Mesenchymal stem cell (in vitro differentiated cells and primary cell): ENCODE measurements at regions not wholly inside any gene's neighbourhood (a gene's known extent, or its start where the extent isn't known, plus 50 kb on each side); places are given as distances from the start of the nearest gene placed in this dataset.

ENCODE experiments used
- DNase-seq: peaks from one replicate; pipeline ENCODE4 v3.0.0-alpha.2; 2013
- H2AFZ ChIP-seq: one replicate; pipeline ENCODE4 v1.6.1; 2013; ENCODE audit warnings: low read depth, mild to moderate bottlenecking, control low read depth, inconsistent platforms, low read length, moderate library complexity
- H2AK5ac ChIP-seq: 2 replicates; pipeline ENCODE4 v1.6.1; 2013; ENCODE audit warnings: low read length, moderate library complexity, mild to moderate bottlenecking, inconsistent platforms; ENCODE audit not compliant: severe bottlenecking
- H2BK120ac ChIP-seq: one replicate; pipeline ENCODE4 v1.6.1; 2013; ENCODE audit warnings: low read depth, mild to moderate bottlenecking, inconsistent platforms, low read length, moderate library complexity
- H2BK12ac ChIP-seq, 2 experiments: one replicate each; pipeline ENCODE4 v1.6.1; 2013; ENCODE audit warnings: inconsistent platforms in 2 of 2, low read length in 2 of 2, mild to moderate bottlenecking in 2 of 2, moderate library complexity in 2 of 2, control low read depth in 1 of 2
- H2BK15ac ChIP-seq: one replicate; pipeline ENCODE4 v1.6.1; 2013; ENCODE audit warnings: mild to moderate bottlenecking, low read depth, inconsistent platforms; ENCODE audit not compliant: poor library complexity, severe bottlenecking
- H2BK5ac ChIP-seq: 2 replicates; pipeline ENCODE4 v1.6.1; 2013; ENCODE audit warnings: low read depth, mild to moderate bottlenecking, low read length, control low read depth, inconsistent platforms; ENCODE audit not compliant: poor library complexity, severe bottlenecking
- H3K14ac ChIP-seq, 2 experiments: one replicate each; pipeline ENCODE4 v1.6.1; 2013; ENCODE audit warnings: inconsistent platforms in 2 of 2, low read length in 2 of 2, control low read depth in 1 of 2, mild to moderate bottlenecking in 1 of 2, moderate library complexity in 1 of 2
- H3K18ac ChIP-seq, 2 experiments: one replicate each; pipeline ENCODE4 v1.6.1; 2013; ENCODE audit warnings: inconsistent platforms in 2 of 2, low read length in 2 of 2, control low read depth in 1 of 2, low read depth in 1 of 2, mild to moderate bottlenecking in 1 of 2
- H3K23ac ChIP-seq, 2 experiments: one replicate each; pipeline ENCODE4 v1.6.1; 2013; ENCODE audit warnings: inconsistent platforms in 2 of 2, low read length in 2 of 2, mild to moderate bottlenecking in 2 of 2, moderate library complexity in 2 of 2, control low read depth in 1 of 2
- H3K27ac ChIP-seq: 2 replicates; pipeline ENCODE4 v1.5.1; 2013; ENCODE audit warnings: mild to moderate bottlenecking, moderate library complexity, low read length, control low read depth, inconsistent platforms; ENCODE audit not compliant: poor library complexity, severe bottlenecking
- H3K27me3 ChIP-seq, 2 experiments: 2 replicates each; pipeline versions ENCODE4 v1.6.1 to v1.7.0; 2013; ENCODE audit warnings: low read length in 2 of 2, mild to moderate bottlenecking in 2 of 2, moderate library complexity in 2 of 2, control low read depth in 1 of 2, inconsistent platforms in 1 of 2; ENCODE audit not compliant: control insufficient read depth in 1 of 2, insufficient read depth in 1 of 2
- H3K36me3 ChIP-seq, 2 experiments: 2 replicates each; pipeline versions ENCODE4 v1.6.1 to v1.7.0; 2013; ENCODE audit warnings: low read length in 2 of 2, control low read depth in 1 of 2, inconsistent platforms in 1 of 2, low read depth in 1 of 2, mild to moderate bottlenecking in 1 of 2; ENCODE audit not compliant: insufficient read depth in 2 of 2, control insufficient read depth in 1 of 2
- H3K4ac ChIP-seq, 2 experiments: one replicate each; pipeline ENCODE4 v1.6.1; 2013; ENCODE audit warnings: inconsistent platforms in 2 of 2, low read length in 2 of 2, mild to moderate bottlenecking in 2 of 2, moderate library complexity in 2 of 2, control low read depth in 1 of 2, low read depth in 1 of 2
- H3K4me1 ChIP-seq: 2 replicates; pipeline ENCODE4 v1.6.1; 2013; ENCODE audit warnings: low read depth, low read length, control low read depth; ENCODE audit not compliant: control insufficient read depth, insufficient read depth
- H3K4me2 ChIP-seq: 2 replicates; pipeline ENCODE4 v1.6.1; 2013; ENCODE audit warnings: low read length, mild to moderate bottlenecking, inconsistent platforms; ENCODE audit not compliant: poor library complexity, severe bottlenecking
- H3K4me3 ChIP-seq, 2 experiments: 2 replicates each; pipeline versions ENCODE4 v1.5.1 to v1.7.0; 2013; ENCODE audit warnings: low read length in 2 of 2, mild to moderate bottlenecking in 2 of 2, control low read depth in 1 of 2, low read depth in 1 of 2; ENCODE audit not compliant: insufficient read depth in 1 of 2
- H3K79me1 ChIP-seq: replicated peaks from 2 replicates; pipeline ENCODE4 v1.6.1; 2013; ENCODE audit warnings: mild to moderate bottlenecking, control low read depth, low read length, inconsistent platforms; ENCODE audit not compliant: poor library complexity, severe bottlenecking
- H3K9ac ChIP-seq: 2 replicates; pipeline ENCODE4 v1.7.0; 2013; ENCODE audit warnings: mild to moderate bottlenecking, low read length, moderate library complexity
- H3K9me3 ChIP-seq: 2 replicates; pipeline ENCODE4 v1.7.0; 2013; ENCODE audit warnings: mild to moderate bottlenecking, low read length; ENCODE audit not compliant: control insufficient read depth
- H4K8ac ChIP-seq: one replicate; pipeline ENCODE4 v1.6.1; 2013; ENCODE audit warnings: inconsistent platforms, mild to moderate bottlenecking, low read length, moderate library complexity
- H4K91ac ChIP-seq: one replicate; pipeline ENCODE4 v1.6.1; 2013; ENCODE audit warnings: mild to moderate bottlenecking, low read length, inconsistent platforms
- WGBS: methylation state at CpG from one replicate; pipeline ENCODE4 v1.1.7; 2013; ENCODE audit warnings: mixed read lengths; 5-methylcytosine and 5-hydroxymethylcytosine counted together

DNA sequence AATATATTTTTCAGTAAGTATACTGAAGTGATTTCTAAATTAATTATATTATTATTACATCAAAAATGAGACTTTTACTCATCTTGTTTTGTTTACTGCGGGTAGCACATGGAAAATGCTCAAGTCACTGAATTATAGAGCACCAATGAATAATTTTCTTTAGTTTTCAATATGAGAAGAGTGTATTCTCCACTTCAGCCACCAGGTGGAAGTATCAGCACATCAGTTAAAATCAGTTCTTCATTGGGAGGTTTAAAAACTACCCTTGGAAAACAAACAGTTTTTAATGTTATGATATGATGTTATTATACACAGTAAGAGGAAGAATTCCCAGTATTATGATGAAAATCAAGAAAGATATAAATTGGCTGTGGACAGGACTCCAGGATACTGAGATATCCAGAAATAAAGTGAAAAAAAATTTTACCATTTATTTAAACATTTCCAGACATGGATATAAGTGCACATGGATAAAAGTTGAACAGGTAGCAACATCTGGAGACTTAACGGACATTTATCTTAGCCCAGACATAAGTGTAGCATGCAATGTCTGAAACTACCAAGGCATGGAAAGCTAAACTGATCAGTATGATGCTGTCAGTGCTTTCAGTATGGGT, 467.3 kb downstream of the KCNJ2 start:
- peak; percentile 58 for DNase-seq
- H2BK5ac ChIP-seq = no peak overlapping the region
- H2BK12ac ChIP-seq = no peak overlapping the region
- no peak overlapping the region for H3K18ac ChIP-seq
- H2BK120ac ChIP-seq = no peak overlapping the region
- no peak overlapping the region for H3K4me3 ChIP-seq
- no peaks in the 10 kb centered on the region for H3K27me3 ChIP-seq
- H3K14ac ChIP-seq = no peak overlapping the region
- no peaks in the 10 kb centered on the region for H3K79me1 ChIP-seq
- H4K8ac ChIP-seq = no peak overlapping the region
- H3K9me3 ChIP-seq = no peaks in the 10 kb centered on the region
- H3K36me3 ChIP-seq = no peaks in the 10 kb centered on the region
- no peak overlapping the region for H3K23ac ChIP-seq
- H3K27ac ChIP-seq = no peak overlapping the region
- H3K4me2 ChIP-seq = no peak overlapping the region
- no peak overlapping the region for H2AK5ac ChIP-seq
- H2BK15ac ChIP-seq = no peak overlapping the region
- no peak overlapping the region for H2AFZ ChIP-seq
- H3K4me1 ChIP-seq = no peaks in the 10 kb centered on the region
- no peak overlapping the region for H4K91ac ChIP-seq
- 33% methylated on average over 1 of the region's 2 CpGs for WGBS
- H3K4ac ChIP-seq = no peak overlapping the region
- H3K9ac ChIP-seq = no peak overlapping the region

DNA sequence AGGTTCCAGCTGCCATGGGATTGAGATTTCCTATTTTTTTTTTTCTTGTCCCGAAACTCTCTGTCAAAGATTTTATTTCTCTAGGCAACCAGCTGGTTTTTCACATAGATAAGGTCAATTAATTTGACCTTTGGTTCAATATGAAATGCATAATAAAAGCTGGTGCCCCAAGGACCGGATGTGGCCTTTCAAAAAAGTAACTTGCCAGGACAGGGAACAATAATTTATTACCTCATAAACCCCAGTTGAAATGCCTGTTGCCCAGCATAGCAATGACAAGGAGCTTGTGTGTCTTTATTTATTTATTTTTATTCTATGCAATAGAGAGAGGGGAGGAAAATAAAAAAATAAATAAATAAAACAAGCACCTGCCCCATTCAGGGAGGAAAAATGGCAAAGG, 472.7 kb downstream of the KCNJ2 start:
- Histone ChIP-seq H2BK15ac (no peak overlapping the region), H3K27me3 (no peaks in the 10 kb centered on the region), H2BK120ac (no peak overlapping the region), H3K4me3 (no peak overlapping the region), H3K23ac (no peak overlapping the region), H4K91ac (no peak overlapping the region), H4K8ac (no peak overlapping the region), H2AFZ (no peak overlapping the region), H3K4me1 (no peaks in the 10 kb centered on the region), H3K14ac (no peak overlapping the region), H3K79me1 (no peaks in the 10 kb centered on the region), H3K9ac (no peak overlapping the region), H3K9me3 (no peaks in the 10 kb centered on the region), H3K4ac (no peak overlapping the region), H2BK12ac (no peak overlapping the region), H3K18ac (no peak overlapping the region), H2BK5ac (no peak overlapping the region), H3K4me2 (no peak overlapping the region), H3K36me3 (no peaks in the 10 kb centered on the region), H2AK5ac (no peak overlapping the region), H3K27ac (no peak overlapping the region)
- WGBS = 79% methylated on average over 2 of the region's 2 CpGs
- DNase-seq = no peak

DNA sequence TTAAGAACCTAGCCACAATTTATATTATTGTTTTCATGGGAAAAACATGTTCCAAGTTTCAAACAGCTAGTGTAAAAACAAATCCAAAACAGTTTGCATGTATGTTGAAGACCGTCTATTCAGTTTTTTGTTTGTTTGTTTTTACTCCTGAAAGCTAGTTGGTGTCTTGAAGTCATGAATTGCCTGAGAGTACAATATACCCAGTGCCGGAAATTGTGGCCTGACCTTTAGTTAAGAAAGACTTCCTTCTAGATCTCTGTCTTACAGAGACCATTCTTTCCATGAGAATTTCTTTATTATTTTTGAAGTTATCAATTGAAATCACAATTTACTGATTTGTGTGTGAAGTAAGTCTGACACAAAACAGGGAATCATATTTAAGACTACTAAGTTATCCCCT, 474.8 kb downstream of the KCNJ2 start:
- no peak overlapping the region for H3K27ac ChIP-seq
- no peak overlapping the region for H3K18ac ChIP-seq
- WGBS = 70% methylated on average over 1 of the region's 2 CpGs
- no peak overlapping the region for H3K4me2 ChIP-seq
- no peaks in the 10 kb centered on the region for H3K4me1 ChIP-seq
- no peak overlapping the region for H4K91ac ChIP-seq
- peak; percentile 28 for DNase-seq
- H2BK120ac ChIP-seq = no peak overlapping the region
- H2AK5ac ChIP-seq = no peak overlapping the region
- no peak overlapping the region for H3K9ac ChIP-seq
- H2BK5ac ChIP-seq = no peak overlapping the region
- H2BK12ac ChIP-seq = no peak overlapping the region
- no peak overlapping the region for H2BK15ac ChIP-seq
- no peaks in the 10 kb centered on the region for H3K9me3 ChIP-seq
- no peaks in the 10 kb centered on the region for H3K79me1 ChIP-seq
- no peak overlapping the region for H3K4ac ChIP-seq
- no peak overlapping the region for H3K14ac ChIP-seq
- no peak overlapping the region for H3K4me3 ChIP-seq
- no peaks in the 10 kb centered on the region for H3K36me3 ChIP-seq
- no peak overlapping the region for H4K8ac ChIP-seq
- no peak overlapping the region for H2AFZ ChIP-seq
- H3K23ac ChIP-seq = no peak overlapping the region
- H3K27me3 ChIP-seq = no peaks in the 10 kb centered on the region

GRCh38 chr17:70646673-70647072, 477.3 kb downstream of the KCNJ2 start:
- H3K14ac ChIP-seq = no peak overlapping the region
- H3K18ac ChIP-seq = no peak overlapping the region
- no CpG with 5 or more reads among the region's 1 CpG for WGBS
- no peak overlapping the region for H2AK5ac ChIP-seq
- H2BK12ac ChIP-seq = no peak overlapping the region
- H3K36me3 ChIP-seq = no peaks in the 10 kb centered on the region
- no peak overlapping the region for H3K9ac ChIP-seq
- no peak overlapping the region for H3K4ac ChIP-seq
- no peak overlapping the region for H2AFZ ChIP-seq
- H4K8ac ChIP-seq = no peak overlapping the region
- no peaks in the 10 kb centered on the region for H3K9me3 ChIP-seq
- no peak overlapping the region for H2BK15ac ChIP-seq
- no peak overlapping the region for H2BK5ac ChIP-seq
- H3K4me2 ChIP-seq = no peak overlapping the region
- no peaks in the 10 kb centered on the region for H3K79me1 ChIP-seq
- H3K4me1 ChIP-seq = no peaks in the 10 kb centered on the region
- H2BK120ac ChIP-seq = no peak overlapping the region
- no peak overlapping the region for H3K4me3 ChIP-seq
- no peak overlapping the region for H4K91ac ChIP-seq
- no peaks in the 10 kb centered on the region for H3K27me3 ChIP-seq
- DNase-seq = no peak
- H3K27ac ChIP-seq = no peak overlapping the region
- no peak overlapping the region for H3K23ac ChIP-seq
